ENCODE measurements at regions not wholly inside any gene's neighbourhood (a gene's known extent, or its start where the extent isn't known, plus 50 kb on each side); places are given as distances from the start of the nearest gene placed in this dataset.

DNA sequence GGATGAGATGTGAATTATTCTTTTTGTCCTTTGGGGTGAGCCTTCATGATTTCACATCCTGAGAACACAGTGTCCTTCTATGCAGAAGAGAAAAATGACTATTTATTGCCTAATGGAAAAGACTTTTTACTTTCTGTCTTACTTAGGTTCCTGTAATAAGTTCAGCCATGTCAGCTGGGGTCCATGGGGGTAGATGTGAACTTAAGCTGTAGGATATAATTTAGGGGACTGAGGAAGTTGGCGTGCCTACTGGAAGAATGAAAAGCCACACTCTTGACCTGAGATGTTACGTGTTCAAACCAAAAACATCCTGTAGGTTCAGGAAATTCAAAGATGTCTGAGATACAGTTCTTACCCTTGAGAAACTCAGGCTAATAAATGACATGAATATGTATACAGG lies 660.5 kb downstream of the TOX3 start:
- Histone ChIP-seq H3K9me3 (ENCODE audit: control insufficient read depth, insufficient read depth, low read length) (no peaks in the 10 kb centered on the region), H3K4me3 (ENCODE audit: low read depth, low read length) (no peak overlapping the region), H3K9ac (ENCODE audit: low read depth, low read length) (no peak overlapping the region), H3K36me3 (ENCODE audit: control insufficient read depth, insufficient read depth, low read length) (no peaks in the 10 kb centered on the region), H3K27me3 (ENCODE audit: control insufficient read depth, insufficient read depth, low read length) (no peaks in the 10 kb centered on the region), H3K27ac (ENCODE audit: low read depth, low read length) (no peak overlapping the region), H3K4me1 (ENCODE audit: control insufficient read depth, insufficient read depth, low read length) (peaks cover 3% of the 10 kb centered on the region; the same call in 1 of the 2 replicates)

DNA sequence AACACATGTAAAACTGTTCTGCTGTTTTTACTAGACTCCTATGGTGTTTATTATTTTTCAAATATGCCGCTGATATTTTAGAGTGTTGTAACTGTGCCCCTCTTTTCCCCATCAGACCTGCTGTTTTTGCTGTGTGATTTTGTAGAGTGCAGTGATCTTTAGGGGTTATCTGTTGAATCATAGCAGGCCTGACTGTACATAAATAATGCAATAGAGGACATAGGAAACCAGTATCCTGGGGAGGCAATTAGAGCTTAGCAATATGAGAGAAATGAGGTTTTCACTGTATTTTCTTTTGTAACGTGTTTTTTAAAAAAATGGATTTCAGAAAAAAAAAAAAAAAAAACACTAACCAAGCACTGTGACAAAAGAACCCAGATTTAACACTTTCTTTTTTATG lies 662.2 kb downstream of the TOX3 start:
- peaks cover 4% of the 10 kb centered on the region for H3K4me1 ChIP-seq (ENCODE audit: control insufficient read depth, insufficient read depth, low read length)
- no peak overlapping the region for H3K27ac ChIP-seq (ENCODE audit: low read depth, low read length)
- no peaks in the 10 kb centered on the region for H3K27me3 ChIP-seq (ENCODE audit: control insufficient read depth, insufficient read depth, low read length)
- no peak overlapping the region for H3K9ac ChIP-seq (ENCODE audit: low read depth, low read length)
- no peaks in the 10 kb centered on the region for H3K36me3 ChIP-seq (ENCODE audit: control insufficient read depth, insufficient read depth, low read length)
- no peaks in the 10 kb centered on the region for H3K9me3 ChIP-seq (ENCODE audit: control insufficient read depth, insufficient read depth, low read length)
- no peak overlapping the region for H3K4me3 ChIP-seq (ENCODE audit: low read depth, low read length)

DNA sequence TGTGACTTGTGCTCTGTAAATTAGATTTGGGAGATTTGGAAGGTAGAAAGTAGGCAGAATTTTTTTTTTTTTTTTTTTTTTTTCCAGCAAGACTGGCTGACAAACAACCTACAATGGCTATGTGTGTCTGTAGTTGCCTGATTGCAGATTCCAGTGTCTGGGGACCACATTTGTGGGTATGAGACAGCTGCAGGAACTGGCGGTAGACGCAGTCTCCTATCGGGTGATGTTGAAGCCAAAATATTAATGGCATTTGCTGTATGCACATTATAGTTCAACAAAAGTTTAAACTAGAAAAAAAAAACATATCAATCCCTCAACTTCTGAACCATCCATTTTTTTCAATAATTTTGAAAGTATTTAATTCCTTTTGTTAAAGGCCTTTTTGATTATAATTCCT lies 665.2 kb downstream of the TOX3 start:
- H3K27me3 ChIP-seq (ENCODE audit: control insufficient read depth, insufficient read depth, low read length) = no peaks in the 10 kb centered on the region
- no peak overlapping the region for H3K4me3 ChIP-seq (ENCODE audit: low read depth, low read length)
- no peak overlapping the region for H3K27ac ChIP-seq (ENCODE audit: low read depth, low read length)
- no peak overlapping the region for H3K9ac ChIP-seq (ENCODE audit: low read depth, low read length)
- no peaks in the 10 kb centered on the region for H3K9me3 ChIP-seq (ENCODE audit: control insufficient read depth, insufficient read depth, low read length)
- H3K36me3 ChIP-seq (ENCODE audit: control insufficient read depth, insufficient read depth, low read length) = no peaks in the 10 kb centered on the region
- H3K4me1 ChIP-seq (ENCODE audit: control insufficient read depth, insufficient read depth, low read length) = peaks cover 10% of the 10 kb centered on the region

DNA sequence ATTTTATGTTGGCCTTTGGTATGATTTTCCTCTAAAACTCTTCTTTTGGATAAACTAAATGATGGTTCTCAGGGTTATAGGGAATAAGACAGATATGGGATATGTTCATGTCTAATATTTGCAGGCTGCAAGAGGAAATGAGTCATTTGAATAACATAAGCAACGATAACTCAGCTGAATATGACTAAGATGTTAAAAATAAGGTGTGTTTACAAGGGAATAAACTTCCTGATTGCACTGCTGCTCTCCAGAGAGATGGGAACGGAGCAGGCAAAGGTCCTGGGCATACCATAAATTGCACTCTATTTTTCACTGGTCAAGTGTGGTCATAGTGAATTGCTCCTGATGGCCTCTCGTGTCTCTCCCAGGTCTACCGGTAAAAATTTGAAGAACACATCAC lies 666.2 kb downstream of the TOX3 start:
- no peaks in the 10 kb centered on the region for H3K27me3 ChIP-seq (ENCODE audit: control insufficient read depth, insufficient read depth, low read length)
- no peak overlapping the region for H3K27ac ChIP-seq (ENCODE audit: low read depth, low read length)
- no peaks in the 10 kb centered on the region for H3K36me3 ChIP-seq (ENCODE audit: control insufficient read depth, insufficient read depth, low read length)
- no peaks in the 10 kb centered on the region for H3K9me3 ChIP-seq (ENCODE audit: control insufficient read depth, insufficient read depth, low read length)
- no peak overlapping the region for H3K4me3 ChIP-seq (ENCODE audit: low read depth, low read length)
- no peak overlapping the region for H3K9ac ChIP-seq (ENCODE audit: low read depth, low read length)
- peaks cover 12% of the 10 kb centered on the region for H3K4me1 ChIP-seq (ENCODE audit: control insufficient read depth, insufficient read depth, low read length)

DNA sequence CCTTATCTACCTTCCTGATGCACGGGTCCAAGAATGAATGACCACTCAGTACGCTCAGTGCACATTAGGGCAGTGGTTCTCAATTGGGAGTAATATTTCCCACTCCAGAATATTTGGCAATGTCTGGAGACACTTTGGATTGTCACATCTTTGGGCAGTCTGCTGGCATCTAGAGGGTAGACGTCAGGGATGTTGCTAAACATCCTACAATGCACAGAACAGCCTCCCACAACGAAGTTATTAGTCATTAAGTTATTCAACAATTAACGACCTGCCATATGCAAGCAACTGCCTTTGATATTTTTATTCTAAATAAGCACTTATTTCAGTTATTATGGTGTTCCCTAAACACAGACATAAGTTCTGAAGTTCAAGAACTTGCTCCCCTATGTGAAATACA lies 669.3 kb downstream of the TOX3 start:
- no peak overlapping the region for H3K27ac ChIP-seq (ENCODE audit: low read depth, low read length)

DNA sequence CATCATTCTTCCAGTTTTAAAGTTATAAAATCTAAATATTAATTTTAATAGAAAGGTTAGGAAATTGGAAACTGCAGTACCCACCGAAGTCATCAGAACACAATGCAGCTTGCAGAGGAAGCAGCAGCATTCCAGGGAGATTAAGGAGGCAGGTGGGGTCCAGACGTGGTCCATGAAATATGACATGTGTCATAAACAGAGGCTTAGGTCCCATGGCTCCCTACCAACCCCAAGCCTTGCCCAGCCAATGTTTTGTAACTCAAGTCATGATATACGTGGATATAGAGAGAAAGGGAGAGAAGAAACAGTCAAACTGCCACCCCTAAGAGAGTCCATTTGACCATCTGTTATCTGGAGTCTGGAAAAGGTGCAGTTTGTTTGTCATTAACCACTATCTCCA lies 670.0 kb downstream of the TOX3 start:
- Histone ChIP-seq H3K27ac (ENCODE audit: low read depth, low read length) (no peak overlapping the region), H3K9me3 (ENCODE audit: control insufficient read depth, insufficient read depth, low read length) (no peaks in the 10 kb centered on the region), H3K9ac (ENCODE audit: low read depth, low read length) (no peak overlapping the region), H3K4me3 (ENCODE audit: low read depth, low read length) (no peak overlapping the region), H3K27me3 (ENCODE audit: control insufficient read depth, insufficient read depth, low read length) (no peaks in the 10 kb centered on the region), H3K4me1 (ENCODE audit: control insufficient read depth, insufficient read depth, low read length) (peaks cover 14% of the 10 kb centered on the region), H3K36me3 (ENCODE audit: control insufficient read depth, insufficient read depth, low read length) (no peaks in the 10 kb centered on the region)

More for the DNA sequence above, 669.3 kb downstream of the TOX3 start:
- H3K4me3 ChIP-seq (ENCODE audit: low read depth, low read length) = no peak overlapping the region
- no peak overlapping the region for H3K9ac ChIP-seq (ENCODE audit: low read depth, low read length)
- no peaks in the 10 kb centered on the region for H3K36me3 ChIP-seq (ENCODE audit: control insufficient read depth, insufficient read depth, low read length)
- no peaks in the 10 kb centered on the region for H3K27me3 ChIP-seq (ENCODE audit: control insufficient read depth, insufficient read depth, low read length)
- peaks cover 14% of the 10 kb centered on the region for H3K4me1 ChIP-seq (ENCODE audit: control insufficient read depth, insufficient read depth, low read length)
- no peaks in the 10 kb centered on the region for H3K9me3 ChIP-seq (ENCODE audit: control insufficient read depth, insufficient read depth, low read length)

DNA sequence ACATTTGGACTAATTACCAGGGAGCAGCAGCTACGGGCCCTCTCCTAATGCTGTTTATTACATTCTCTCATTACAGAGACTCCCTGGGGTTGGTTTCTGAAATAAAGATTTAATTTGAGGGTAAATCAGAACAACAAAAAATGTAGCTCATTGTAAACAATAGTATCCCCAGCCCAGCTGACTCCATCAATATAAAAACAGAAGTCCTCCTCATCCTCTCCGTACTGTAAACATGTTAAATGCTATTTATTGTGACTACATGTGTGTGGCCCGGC lies 670.4 kb downstream of the TOX3 start:
- no peak overlapping the region for H3K9ac ChIP-seq (ENCODE audit: low read depth, low read length)
- H3K27me3 ChIP-seq (ENCODE audit: control insufficient read depth, insufficient read depth, low read length) = no peaks in the 10 kb centered on the region
- H3K27ac ChIP-seq (ENCODE audit: low read depth, low read length) = no peak overlapping the region
- peaks cover 14% of the 10 kb centered on the region for H3K4me1 ChIP-seq (ENCODE audit: control insufficient read depth, insufficient read depth, low read length)
- H3K9me3 ChIP-seq (ENCODE audit: control insufficient read depth, insufficient read depth, low read length) = no peaks in the 10 kb centered on the region
- H3K36me3 ChIP-seq (ENCODE audit: control insufficient read depth, insufficient read depth, low read length) = no peaks in the 10 kb centered on the region
- H3K4me3 ChIP-seq (ENCODE audit: low read depth, low read length) = no peak overlapping the region

DNA sequence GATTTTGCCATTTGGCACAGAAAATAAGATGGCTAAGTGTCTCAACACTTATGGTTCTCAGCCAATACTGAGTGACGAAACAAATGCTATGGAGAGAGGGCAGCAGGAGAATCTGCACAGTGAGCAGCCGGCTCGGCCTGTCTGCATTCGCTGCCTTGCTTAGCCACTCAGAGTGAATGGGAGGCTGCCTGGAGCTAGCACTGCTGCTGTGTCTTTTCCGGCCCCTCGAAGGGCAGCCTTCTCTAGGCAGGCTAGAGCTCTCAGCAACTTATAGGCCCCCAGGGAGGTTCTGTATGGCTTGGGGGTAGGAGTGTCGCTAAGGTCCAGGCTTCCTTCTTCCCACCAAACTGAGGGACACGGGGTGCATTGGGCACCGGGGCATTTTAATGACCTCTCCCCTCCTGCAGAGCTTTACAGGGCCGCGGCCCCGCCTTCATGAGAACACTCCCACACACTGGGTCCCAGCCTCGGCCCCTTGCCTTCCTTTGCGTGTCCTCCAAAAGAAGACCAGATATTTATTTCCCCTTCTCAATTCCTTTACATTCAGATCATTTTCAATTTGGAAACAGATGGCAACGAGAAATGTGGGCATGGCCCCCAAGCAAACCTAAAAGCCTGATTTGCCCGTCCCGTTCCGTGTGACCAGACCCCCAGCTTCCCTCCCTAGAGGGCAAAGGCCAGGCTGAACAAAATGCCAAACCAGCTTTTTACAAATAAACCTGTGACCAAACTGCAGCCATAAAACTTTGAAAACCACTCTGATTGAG lies 670.9 kb downstream of the TOX3 start:
- no peaks in the 10 kb centered on the region for H3K36me3 ChIP-seq (ENCODE audit: control insufficient read depth, insufficient read depth, low read length)
- peaks cover 14% of the 10 kb centered on the region for H3K4me1 ChIP-seq (ENCODE audit: control insufficient read depth, insufficient read depth, low read length)
- no peak overlapping the region for H3K9ac ChIP-seq (ENCODE audit: low read depth, low read length)
- no peak overlapping the region for H3K27ac ChIP-seq (ENCODE audit: low read depth, low read length)
- H3K9me3 ChIP-seq (ENCODE audit: control insufficient read depth, insufficient read depth, low read length) = no peaks in the 10 kb centered on the region
- H3K27me3 ChIP-seq (ENCODE audit: control insufficient read depth, insufficient read depth, low read length) = no peaks in the 10 kb centered on the region
- no peak overlapping the region for H3K4me3 ChIP-seq (ENCODE audit: low read depth, low read length)

DNA sequence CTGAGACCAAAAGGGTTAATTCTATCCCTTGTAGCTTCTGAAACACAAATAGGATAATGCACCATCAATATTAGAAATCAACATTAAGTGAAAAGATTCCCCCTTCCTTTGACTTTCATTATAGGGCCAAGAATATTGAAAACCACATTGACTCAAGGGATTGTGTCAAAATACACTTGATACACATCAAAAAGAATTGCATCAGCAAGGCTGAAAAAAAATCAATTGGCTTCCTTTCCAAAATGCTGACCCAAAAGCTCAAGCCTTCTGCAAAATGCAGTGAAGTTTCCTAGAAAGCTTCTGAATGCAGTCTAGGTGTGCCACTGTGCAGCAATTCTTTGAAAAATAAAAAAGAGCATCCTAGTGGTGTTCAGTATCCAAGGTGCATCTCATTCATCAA lies 674.4 kb downstream of the TOX3 start:
- no peak overlapping the region for H3K4me3 ChIP-seq (ENCODE audit: low read depth, low read length)
- H3K27me3 ChIP-seq (ENCODE audit: control insufficient read depth, insufficient read depth, low read length) = no peaks in the 10 kb centered on the region
- peaks cover 5% of the 10 kb centered on the region; the same call in 1 of the 2 replicates for H3K4me1 ChIP-seq (ENCODE audit: control insufficient read depth, insufficient read depth, low read length)
- H3K27ac ChIP-seq (ENCODE audit: low read depth, low read length) = no peak overlapping the region
- H3K36me3 ChIP-seq (ENCODE audit: control insufficient read depth, insufficient read depth, low read length) = no peaks in the 10 kb centered on the region
- H3K9ac ChIP-seq (ENCODE audit: low read depth, low read length) = no peak overlapping the region
- H3K9me3 ChIP-seq (ENCODE audit: control insufficient read depth, insufficient read depth, low read length) = no peaks in the 10 kb centered on the region

DNA sequence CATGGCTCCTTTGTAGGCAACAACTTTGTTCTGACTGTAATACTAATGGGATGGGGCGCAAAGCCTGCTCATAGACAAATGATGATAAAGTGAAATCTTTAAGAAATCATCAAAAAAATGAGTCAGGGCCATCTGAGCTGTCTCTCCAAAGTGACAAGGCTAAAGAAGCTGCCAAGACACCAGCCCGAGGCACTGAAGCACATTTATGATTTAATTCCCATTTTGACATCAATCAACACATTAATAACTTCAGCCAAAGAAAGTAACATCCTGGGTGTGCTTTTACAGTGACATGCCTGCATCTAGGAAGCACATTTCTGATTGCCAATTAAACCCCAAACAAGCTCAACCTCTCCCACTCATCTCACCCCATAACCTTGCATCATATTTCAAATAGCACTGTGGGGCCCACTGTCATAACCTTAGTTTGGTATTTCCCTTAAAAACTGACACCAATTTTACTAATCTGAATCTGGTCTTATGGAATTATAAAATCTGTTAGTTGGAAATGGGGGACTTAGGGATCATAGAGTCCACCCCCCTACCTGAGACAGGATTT lies 676.6 kb downstream of the TOX3 start:
- no peak overlapping the region for H3K9ac ChIP-seq (ENCODE audit: low read depth, low read length)
- no peaks in the 10 kb centered on the region for H3K36me3 ChIP-seq (ENCODE audit: control insufficient read depth, insufficient read depth, low read length)
- H3K9me3 ChIP-seq (ENCODE audit: control insufficient read depth, insufficient read depth, low read length) = no peaks in the 10 kb centered on the region
- H3K4me3 ChIP-seq (ENCODE audit: low read depth, low read length) = no peak overlapping the region
- no peaks in the 10 kb centered on the region for H3K4me1 ChIP-seq (ENCODE audit: control insufficient read depth, insufficient read depth, low read length)
- no peaks in the 10 kb centered on the region for H3K27me3 ChIP-seq (ENCODE audit: control insufficient read depth, insufficient read depth, low read length)
- H3K27ac ChIP-seq (ENCODE audit: low read depth, low read length) = no peak overlapping the region

DNA sequence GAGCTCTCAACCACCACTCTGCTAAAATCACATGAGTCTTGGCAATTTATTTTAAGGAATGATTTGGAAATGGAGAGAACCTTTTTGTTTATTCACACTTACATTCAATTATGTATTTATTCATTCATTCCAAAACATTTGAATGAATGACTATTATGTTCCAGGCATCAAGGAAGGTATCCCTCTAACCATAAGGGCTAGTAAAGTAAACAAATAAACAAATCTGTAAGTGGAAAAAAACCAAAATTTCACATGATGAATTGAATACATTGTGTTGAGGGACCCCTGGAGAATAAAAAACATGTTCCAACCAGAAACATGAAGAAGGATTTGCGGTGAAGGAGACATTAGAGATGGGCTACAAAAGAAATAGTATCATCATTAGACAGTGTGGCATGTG lies 677.8 kb downstream of the TOX3 start:
- H3K9ac ChIP-seq (ENCODE audit: low read depth, low read length) = no peak overlapping the region
- no peak overlapping the region for H3K27ac ChIP-seq (ENCODE audit: low read depth, low read length)
- H3K4me1 ChIP-seq (ENCODE audit: control insufficient read depth, insufficient read depth, low read length) = no peaks in the 10 kb centered on the region
- H3K9me3 ChIP-seq (ENCODE audit: control insufficient read depth, insufficient read depth, low read length) = no peaks in the 10 kb centered on the region
- no peak overlapping the region for H3K4me3 ChIP-seq (ENCODE audit: low read depth, low read length)
- H3K27me3 ChIP-seq (ENCODE audit: control insufficient read depth, insufficient read depth, low read length) = no peaks in the 10 kb centered on the region
- no peaks in the 10 kb centered on the region for H3K36me3 ChIP-seq (ENCODE audit: control insufficient read depth, insufficient read depth, low read length)

Data from HUES48 (cell line).